Right renal pelvis (tissue), 4 donors: ENCODE measurements at regions not wholly inside any gene's neighbourhood (a gene's known extent, or its start where the extent isn't known, plus 50 kb on each side); places are given as distances from the start of the nearest gene placed in this dataset.

Source experiments
- DNase-seq, 4 donors: peaks; one replicate each; pipeline ENCODE4 v3.0.0-alpha.2; 2013; ENCODE audit warnings: low read depth in 4 of 4, low spot score in 3 of 4, missing footprints in 1 of 4

DNA sequence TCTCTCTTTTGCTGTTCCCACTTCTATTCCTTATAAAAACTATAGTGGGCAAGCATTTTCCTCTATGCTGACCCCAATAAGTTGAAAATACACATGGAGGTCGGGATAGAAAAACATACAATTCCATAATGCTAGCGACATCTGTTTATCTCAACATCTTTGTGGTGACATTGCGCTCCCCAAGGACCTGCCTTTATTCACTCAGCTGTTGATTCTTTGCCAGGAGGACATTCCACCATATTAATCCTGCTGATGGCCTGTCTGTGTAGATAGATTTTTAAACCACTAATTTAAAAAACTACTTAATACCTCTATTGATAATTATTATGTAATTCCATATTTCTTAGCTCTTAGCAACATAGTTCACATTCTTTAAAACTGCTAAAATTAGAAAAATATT lies 555.3 kb upstream of the MAP3K7 start:
- DNase-seq, result no peak

GRCh38 chr6:91141346-91141745 lies 554.5 kb upstream of the MAP3K7 start:
- DNase-seq, result no peak

GRCh38 chr6:91140449-91140848 lies 553.6 kb upstream of the MAP3K7 start:
- DNase-seq, result no peak

DNA sequence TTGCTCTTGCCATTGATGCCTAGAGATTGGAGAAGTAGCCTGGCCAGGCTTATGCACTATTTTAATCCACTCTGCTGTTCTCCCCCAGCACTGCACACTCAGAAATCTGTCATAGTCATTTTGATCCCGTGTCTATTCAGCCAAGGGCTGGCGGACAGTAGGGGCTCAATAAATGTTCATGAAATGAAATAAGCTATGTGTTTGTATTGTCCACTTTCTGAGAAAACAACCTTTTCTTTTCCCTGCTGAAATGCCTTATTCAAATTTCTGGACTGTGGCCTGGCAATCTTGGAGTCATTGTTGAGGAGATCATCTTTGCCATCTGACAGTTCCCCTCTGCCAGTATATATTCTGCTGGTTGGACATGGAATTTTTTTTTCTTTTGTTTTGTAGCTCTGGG lies 550.4 kb upstream of the MAP3K7 start:
- no peak for DNase-seq

- DNase-seq, result no peak
These were observed 548.7 kb upstream of the MAP3K7 start for GRCh38 chr6:91135406-91136103.

- DNase-seq, result no peak
These were observed 545.6 kb upstream of the MAP3K7 start for GRCh38 chr6:91132461-91132860.

DNA sequence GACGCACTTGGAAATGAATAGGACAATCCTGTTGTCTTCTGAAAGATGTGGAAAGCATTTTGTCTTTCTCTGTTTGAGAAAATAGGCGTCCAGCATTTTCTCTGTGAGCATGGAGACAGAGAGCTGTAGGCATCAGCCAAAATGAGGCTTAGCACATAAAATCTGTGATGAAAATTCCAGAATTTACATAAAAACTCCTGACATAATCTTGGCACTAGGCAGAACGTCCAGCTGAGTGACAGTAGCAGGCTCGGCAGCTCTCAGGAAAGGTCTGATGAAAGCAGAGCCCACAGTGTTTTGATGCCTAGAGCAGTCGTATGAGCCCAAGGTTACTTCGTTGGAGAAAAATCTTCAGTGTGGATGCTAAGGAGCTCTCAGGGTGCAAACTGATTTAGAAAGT lies 543.3 kb upstream of the MAP3K7 start:
- no peak for DNase-seq

DNA sequence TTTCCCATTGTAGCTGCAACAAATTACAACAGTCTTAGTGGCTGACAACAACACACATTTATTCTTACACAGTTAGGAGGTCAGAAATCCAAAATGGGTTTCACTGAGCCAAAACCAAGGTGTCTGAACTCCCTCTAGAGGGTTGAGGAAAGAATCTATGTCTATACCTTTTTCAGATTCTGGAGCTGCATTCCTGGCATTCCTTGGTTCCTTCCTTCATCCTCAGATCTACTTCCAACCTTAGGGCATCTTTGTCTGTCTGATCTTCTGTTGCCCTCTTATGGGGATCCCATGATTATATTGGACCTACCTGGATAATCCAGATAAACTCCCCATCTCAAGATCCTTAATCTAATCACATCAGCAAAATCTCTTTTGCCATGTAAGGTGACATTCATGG lies 540.9 kb upstream of the MAP3K7 start:
- no peak for DNase-seq

GRCh38 chr6:91126876-91127275 lies 540.0 kb upstream of the MAP3K7 start:
- DNase-seq, result no peak

DNA sequence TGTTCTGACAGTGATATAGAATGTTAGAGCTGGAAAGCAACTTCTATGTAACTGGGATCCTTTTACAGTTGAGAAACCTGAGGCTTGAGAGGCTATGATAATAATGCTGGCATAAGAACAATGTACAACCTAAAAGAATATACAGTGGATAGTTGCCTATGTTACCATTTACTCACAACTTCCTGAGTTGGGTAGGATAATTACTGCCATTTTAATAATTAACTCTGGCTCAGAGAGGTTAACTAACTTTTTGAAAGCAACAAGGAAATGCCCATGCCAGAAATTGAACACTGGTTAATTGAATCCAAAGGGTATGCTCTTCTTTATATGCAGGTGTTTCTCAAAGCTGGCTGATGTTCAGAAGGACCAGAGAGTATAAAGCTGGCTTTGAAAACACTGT lies 530.7 kb upstream of the MAP3K7 start:
- no peak for DNase-seq

GRCh38 chr6:91114123-91114708 lies 527.3 kb upstream of the MAP3K7 start:
- DNase-seq, result no peak

DNA sequence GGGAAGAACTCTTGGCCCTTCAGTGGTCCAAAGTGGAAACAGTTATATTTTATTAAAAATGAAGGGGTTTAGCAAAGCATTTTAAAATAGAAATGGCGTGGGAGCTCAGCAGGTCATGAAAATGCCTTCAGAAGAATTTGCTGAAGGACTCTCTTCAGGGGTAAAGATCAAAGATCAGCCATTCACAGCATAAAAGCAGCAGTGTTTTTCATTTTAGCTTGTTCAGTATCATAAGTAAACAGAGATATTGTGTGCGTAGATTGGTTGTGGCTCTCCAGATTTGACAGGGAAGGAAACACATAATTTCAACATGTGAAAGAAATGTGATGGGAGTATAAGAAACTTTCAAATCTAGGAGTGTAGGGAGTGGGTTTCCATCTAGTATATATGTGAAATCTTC lies 519.2 kb upstream of the MAP3K7 start:
- DNase-seq, result no peak

GRCh38 chr6:91105532-91105931 lies 518.7 kb upstream of the MAP3K7 start:
- DNase-seq, result no peak

- DNase-seq, result no peak
These were observed 512.6 kb upstream of the MAP3K7 start for GRCh38 chr6:91099479-91099878.

GRCh38 chr6:91098006-91098405 lies 511.1 kb upstream of the MAP3K7 start:
- peak in 1 of 4 donors; percentile 12 for DNase-seq

DNA sequence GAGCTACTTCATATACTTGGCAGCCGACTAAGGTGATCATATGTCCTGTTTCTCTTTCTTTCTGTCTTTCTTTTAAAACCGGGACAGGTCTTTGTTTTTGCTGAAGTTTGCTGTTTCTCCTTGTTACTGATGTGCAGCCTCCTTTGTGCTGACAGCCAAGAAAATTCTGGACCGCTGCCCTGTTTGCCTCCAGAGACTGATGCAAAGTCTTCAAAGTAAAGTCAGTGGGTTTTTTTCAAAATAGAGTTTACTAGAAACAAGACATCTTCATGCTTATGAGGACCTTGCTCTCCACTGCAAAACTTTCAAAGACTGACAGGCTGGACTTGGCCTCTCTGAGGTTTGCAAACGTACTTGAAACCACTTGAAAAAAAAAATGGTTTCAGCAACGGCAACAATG lies 510.5 kb upstream of the MAP3K7 start:
- DNase-seq, result no peak

GRCh38 chr6:91094806-91095475 lies 508.1 kb upstream of the MAP3K7 start:
- no peak for DNase-seq

- no peak for DNase-seq
These were observed 507.5 kb upstream of the MAP3K7 start for GRCh38 chr6:91094341-91094740.

DNA sequence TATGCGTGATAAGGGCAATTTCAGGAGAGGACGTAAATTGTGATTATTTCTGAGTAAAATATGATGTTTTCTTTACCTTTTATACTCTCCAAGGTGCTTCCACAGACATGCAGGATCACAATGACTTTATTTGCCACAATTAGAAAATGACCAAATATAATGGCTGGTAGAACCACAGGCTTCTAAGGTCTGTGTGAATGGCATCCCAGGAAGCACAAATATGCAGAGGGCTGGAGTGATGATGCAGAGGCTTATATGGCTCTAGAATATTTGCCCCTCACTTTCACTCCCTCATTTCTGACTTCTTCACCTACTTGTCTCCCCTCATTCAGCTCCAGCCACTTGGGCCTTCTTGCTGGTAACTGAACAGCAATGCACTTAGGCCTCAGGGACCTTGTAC lies 502.1 kb upstream of the MAP3K7 start:
- DNase-seq, result no peak

- DNase-seq, result no peak
These were observed 501.6 kb upstream of the MAP3K7 start for GRCh38 chr6:91088515-91088914.

DNA sequence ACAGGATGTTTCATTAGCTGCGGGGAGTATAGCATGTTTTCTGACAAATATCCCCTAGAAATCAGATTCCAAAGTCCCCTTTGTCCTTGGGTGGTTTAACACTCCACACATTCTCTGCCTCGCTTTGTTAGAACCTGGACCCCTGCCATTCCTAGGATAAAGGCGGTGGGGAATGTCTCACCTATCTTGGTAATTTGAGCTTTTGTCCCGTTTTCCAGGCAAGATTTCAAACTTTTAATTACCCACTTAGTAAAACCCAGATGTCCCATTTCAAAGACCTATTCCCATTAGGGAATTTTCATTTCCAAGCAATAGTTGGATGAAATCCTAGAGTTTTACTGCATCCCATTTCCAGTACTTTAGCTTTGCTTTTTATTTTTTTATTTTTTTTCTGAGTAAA lies 501.0 kb upstream of the MAP3K7 start:
- DNase-seq, result peak in 2 of 4 donors; percentile 47 to 57

GRCh38 chr6:91083211-91083610 lies 496.3 kb upstream of the MAP3K7 start:
- no peak for DNase-seq
